ENCODE measurements at regions not wholly inside any gene's neighbourhood (a gene's known extent, or its start where the extent isn't known, plus 50 kb on each side); places are given as distances from the start of the nearest gene placed in this dataset.

- DNase-seq (ENCODE audit: low spot score) = no peak
Measured at GRCh38 chr1:60173729-60174505, 100.3 kb upstream of the C1orf87 start.

- DNase-seq (ENCODE audit: low spot score) = no peak
Measured at GRCh38 chr1:60173006-60173405, 99.4 kb upstream of the C1orf87 start.

- no peak for DNase-seq (ENCODE audit: low spot score)
Measured at GRCh38 chr1:60171801-60172200, 98.2 kb upstream of the C1orf87 start.

- DNase-seq (ENCODE audit: low spot score) = no peak
Measured at GRCh38 chr1:60170709-60171108, 97.1 kb upstream of the C1orf87 start.

GRCh38 chr1:60169206-60169605 is 95.6 kb upstream of the C1orf87 start:
- DNase-seq (ENCODE audit: low spot score) = no peak

GRCh38 chr1:60162936-60163335 is 89.4 kb upstream of the C1orf87 start:
- no peak for DNase-seq (ENCODE audit: low spot score)

- DNase-seq (ENCODE audit: low spot score) = no peak
Measured at GRCh38 chr1:60160141-60160540, 86.6 kb upstream of the C1orf87 start.

GRCh38 chr1:60156371-60156770 is 82.8 kb upstream of the C1orf87 start:
- no peak for DNase-seq (ENCODE audit: low spot score)

- DNase-seq (ENCODE audit: low spot score) = no peak
Measured at GRCh38 chr1:60153961-60154360, 80.4 kb upstream of the C1orf87 start.

- no peak for DNase-seq (ENCODE audit: low spot score)
Measured at GRCh38 chr1:60152891-60153290, 79.3 kb upstream of the C1orf87 start.

- no peak for DNase-seq (ENCODE audit: low spot score)
Measured at GRCh38 chr1:60151311-60151710, 77.7 kb upstream of the C1orf87 start.

- no peak for DNase-seq (ENCODE audit: low spot score)
Measured at GRCh38 chr1:60149251-60149650, 75.7 kb upstream of the C1orf87 start.

GRCh38 chr1:60146884-60147283 is 73.3 kb upstream of the C1orf87 start:
- DNase-seq (ENCODE audit: low spot score) = no peak

GRCh38 chr1:60145771-60146170 is 72.2 kb upstream of the C1orf87 start:
- no peak for DNase-seq (ENCODE audit: low spot score)

GRCh38 chr1:60141743-60142142 is 68.2 kb upstream of the C1orf87 start:
- no peak for DNase-seq (ENCODE audit: low spot score)

- DNase-seq (ENCODE audit: low spot score) = no peak
Measured at GRCh38 chr1:60141276-60141675, 67.7 kb upstream of the C1orf87 start.

- no peak for DNase-seq (ENCODE audit: low spot score)
Measured at GRCh38 chr1:60137406-60137805, 63.8 kb upstream of the C1orf87 start.

- no peak for DNase-seq (ENCODE audit: low spot score)
Measured at GRCh38 chr1:60136395-60136794, 62.8 kb upstream of the C1orf87 start.

GRCh38 chr1:60134716-60135115 is 61.1 kb upstream of the C1orf87 start:
- DNase-seq (ENCODE audit: low spot score) = no peak

GRCh38 chr1:60133848-60134247 is 60.3 kb upstream of the C1orf87 start:
- DNase-seq (ENCODE audit: low spot score) = no peak

- DNase-seq (ENCODE audit: low spot score) = no peak
Measured at GRCh38 chr1:60133000-60133673, 59.6 kb upstream of the C1orf87 start.

GRCh38 chr1:60132108-60132507 is 58.5 kb upstream of the C1orf87 start:
- no peak for DNase-seq (ENCODE audit: low spot score)

GRCh38 chr1:60130703-60131102 is 57.1 kb upstream of the C1orf87 start:
- no peak for DNase-seq (ENCODE audit: low spot score)

- no peak for DNase-seq (ENCODE audit: low spot score)
Measured at GRCh38 chr1:60129911-60130310, 56.3 kb upstream of the C1orf87 start.

Data from CD4-positive, alpha-beta T cell treated with Interleukin-6 at 100 ng/mL for 8 hours (primary cell).